DOHH2 (cell line): ENCODE measurements at regions not wholly inside any gene's neighbourhood (a gene's known extent, or its start where the extent isn't known, plus 50 kb on each side); places are given as distances from the start of the nearest gene placed in this dataset.

Experiments used
- H3F3A ChIP-seq: fragments of 200-600 bp; sonication (generic), shearing (Covaris generic); 2 replicates; pipeline ENCODE4 v1.6.0; 2016; ENCODE audit warnings: antibody characterized with exemption, mild to moderate bottlenecking; ENCODE audit not compliant: control insufficient read depth, insufficient read depth
- H3K27ac ChIP-seq: fragments of 200-600 bp; sonication (generic); 2 replicates; pipeline ENCODE4 v1.5.1; 2014; ENCODE audit warnings: low read depth, mild to moderate bottlenecking, low read length, moderate library complexity
- H3K27me3 ChIP-seq: fragments of 200-600 bp; sonication (generic); 2 replicates; pipeline ENCODE4 v1.6.1; 2014; ENCODE audit warnings: mild to moderate bottlenecking, low read length, mixed read lengths; ENCODE audit not compliant: control insufficient read depth
- H3K36me3 ChIP-seq: fragments of 200-600 bp; sonication (generic); 2 replicates; pipeline ENCODE4 v1.6.1; 2014; ENCODE audit warnings: mild to moderate bottlenecking, low read length, moderate library complexity, mixed read lengths; ENCODE audit not compliant: control insufficient read depth
- H3K4me1 ChIP-seq: fragments of 200-600 bp; sonication (generic); 2 replicates; pipeline ENCODE4 v1.6.1; 2014; ENCODE audit warnings: mild to moderate bottlenecking, low read length, mixed read lengths; ENCODE audit not compliant: control insufficient read depth
- H3K4me2 ChIP-seq: fragments of 200-600 bp; sonication (generic); 2 replicates; pipeline ENCODE4 v1.6.0; 2014; ENCODE audit warnings: mild to moderate bottlenecking, low read length, moderate library complexity
- H3K4me3 ChIP-seq: fragments of 200-600 bp; sonication (generic); 2 replicates; pipeline ENCODE4 v1.5.1; 2014; ENCODE audit warnings: mild to moderate bottlenecking, low read length, mixed read lengths
- H3K79me2 ChIP-seq: fragments of 200-600 bp; sonication (generic); 2 replicates; pipeline ENCODE4 v1.6.1; 2014; ENCODE audit warnings: mild to moderate bottlenecking, low read length, mixed read lengths; ENCODE audit not compliant: control insufficient read depth
- H3K9me2 ChIP-seq: fragments of 200-600 bp; sonication (generic); replicated peaks from 2 replicates; pipeline ENCODE4 v1.6.1; 2014; ENCODE audit warnings: mild to moderate bottlenecking, low read length, mixed read lengths; ENCODE audit not compliant: control insufficient read depth
- H3K9me3 ChIP-seq: fragments of 200-600 bp; sonication (generic); 2 replicates; pipeline ENCODE4 v1.6.1; 2014; ENCODE audit warnings: antibody characterized with exemption, low read length, mixed read lengths; ENCODE audit not compliant: control insufficient read depth, insufficient read depth
- H4K20me1 ChIP-seq: fragments of 200-600 bp; sonication (generic); 2 replicates; pipeline ENCODE4 v1.6.0; 2014; ENCODE audit warnings: low read depth, mild to moderate bottlenecking, antibody characterized with exemption, low read length, moderate library complexity; ENCODE audit not compliant: control insufficient read depth, insufficient read depth
- CTCF ChIP-seq: fragments of 200-600 bp; sonication (generic); IDR thresholded peaks from one replicate; pipeline ENCODE4 v1.5.1; 2014; ENCODE audit warnings: antibody characterized with exemption, mild to moderate bottlenecking, low read depth, low read length; ENCODE audit not compliant: poor library complexity, severe bottlenecking
- EZH2phosphoT487 ChIP-seq: fragments of 200-600 bp; sonication (generic); IDR thresholded peaks from 2 replicates; pipeline ENCODE4 v1.6.1; 2017; ENCODE audit warnings: borderline replicate concordance, mild to moderate bottlenecking, antibody characterized with exemption, low read length, moderate library complexity, mixed read lengths

- Histone ChIP-seq H3K27me3 (no peaks in the 10 kb centered on the region), H3K9me2 (no peaks in the 10 kb centered on the region), H3K9me3 (no peaks in the 10 kb centered on the region), H3K4me1 (no peaks in the 10 kb centered on the region), H3K4me2 (no peak overlapping the region), H4K20me1 (no peaks in the 10 kb centered on the region), H3K36me3 (no peaks in the 10 kb centered on the region), H3F3A (no peaks in the 10 kb centered on the region), H3K27ac (no peak overlapping the region), H3K79me2 (no peaks in the 10 kb centered on the region), H3K4me3 (no peak overlapping the region)
- TF ChIP-seq EZH2phosphoT487 (no peak), CTCF (no peak)
Measured at GRCh38 chr4:98779088-98779487, 120.7 kb upstream of the TSPAN5 start.

- no peaks in the 10 kb centered on the region for H3K27me3 ChIP-seq
- no peaks in the 10 kb centered on the region for H4K20me1 ChIP-seq
- TF ChIP-seq EZH2phosphoT487, result no peak
- no peak for TF ChIP-seq CTCF
- no peaks in the 10 kb centered on the region for H3K36me3 ChIP-seq
- H3K4me1 ChIP-seq, result no peaks in the 10 kb centered on the region
- H3K9me3 ChIP-seq, result no peaks in the 10 kb centered on the region
- no peaks in the 10 kb centered on the region for H3K9me2 ChIP-seq
- no peak overlapping the region for H3K27ac ChIP-seq
- no peak overlapping the region for H3K4me3 ChIP-seq
- H3K4me2 ChIP-seq, result no peak overlapping the region
- H3K79me2 ChIP-seq, result no peaks in the 10 kb centered on the region
- no peaks in the 10 kb centered on the region for H3F3A ChIP-seq
Measured at GRCh38 chr4:98778206-98778605, 119.8 kb upstream of the TSPAN5 start.

GRCh38 chr4:98775672-98776071 lies 117.3 kb upstream of the TSPAN5 start:
- H3K36me3 ChIP-seq, result no peaks in the 10 kb centered on the region
- no peaks in the 10 kb centered on the region for H4K20me1 ChIP-seq
- no peaks in the 10 kb centered on the region for H3K9me2 ChIP-seq
- no peaks in the 10 kb centered on the region for H3K27me3 ChIP-seq
- no peak overlapping the region for H3K27ac ChIP-seq
- H3K79me2 ChIP-seq, result no peaks in the 10 kb centered on the region
- no peaks in the 10 kb centered on the region for H3K9me3 ChIP-seq
- H3K4me2 ChIP-seq, result no peak overlapping the region
- H3F3A ChIP-seq, result no peaks in the 10 kb centered on the region
- TF ChIP-seq EZH2phosphoT487 (no peak), CTCF (no peak)
- no peaks in the 10 kb centered on the region for H3K4me1 ChIP-seq
- no peak overlapping the region for H3K4me3 ChIP-seq

GRCh38 chr4:98773638-98774037 lies 115.2 kb upstream of the TSPAN5 start:
- no peaks in the 10 kb centered on the region for H3K9me3 ChIP-seq
- H3K36me3 ChIP-seq, result no peaks in the 10 kb centered on the region
- no peaks in the 10 kb centered on the region for H4K20me1 ChIP-seq
- no peaks in the 10 kb centered on the region for H3K27me3 ChIP-seq
- no peak for TF ChIP-seq EZH2phosphoT487
- no peak for TF ChIP-seq CTCF
- H3K4me1 ChIP-seq, result no peaks in the 10 kb centered on the region
- no peak overlapping the region for H3K4me2 ChIP-seq
- no peaks in the 10 kb centered on the region for H3K79me2 ChIP-seq
- H3K27ac ChIP-seq, result no peak overlapping the region
- H3K4me3 ChIP-seq, result no peak overlapping the region
- H3F3A ChIP-seq, result no peaks in the 10 kb centered on the region
- H3K9me2 ChIP-seq, result no peaks in the 10 kb centered on the region
